NT2/D1 (cell line): ENCODE measurements at regions not wholly inside any gene's neighbourhood (a gene's known extent, or its start where the extent isn't known, plus 50 kb on each side); places are given as distances from the start of the nearest gene placed in this dataset.

Experiments used
- SUZ12 ChIP-seq: IDR thresholded peaks from 2 replicates; pipeline ENCODE4 v1.6.1; 2011; ENCODE audit not compliant: insufficient read length, insufficient read depth; ENCODE audit errors: extremely low read depth
- ZNF274 ChIP-seq: IDR thresholded peaks from 2 replicates; pipeline ENCODE4 v1.6.1; 2011; ENCODE audit warnings: mild to moderate bottlenecking, low read depth, low read length

GRCh38 chr17:69802045-69802740 lies 272.8 kb upstream of the KCNJ16 start:
- TF ChIP-seq SUZ12 (no peak), ZNF274 (no peak)
